Activated CD4-positive, CD25-positive, alpha-beta regulatory T cell treated with anti-CD3 and anti-CD28 coated beads, Interleukin-2, amount 50 U/mL, for 24 hours (primary cell): ENCODE measurements at regions not wholly inside any gene's neighbourhood (a gene's known extent, or its start where the extent isn't known, plus 50 kb on each side); places are given as distances from the start of the nearest gene placed in this dataset.

Experiments
- ATAC-seq, 2 donors: fragments of 150-1000 bp; cut with Tn5 transposase; one replicate each; pipeline ENCODE4 v1.10.0; 2021; ENCODE audit warnings: mild to moderate bottlenecking in 1 of 2, moderate library complexity in 1 of 2

DNA sequence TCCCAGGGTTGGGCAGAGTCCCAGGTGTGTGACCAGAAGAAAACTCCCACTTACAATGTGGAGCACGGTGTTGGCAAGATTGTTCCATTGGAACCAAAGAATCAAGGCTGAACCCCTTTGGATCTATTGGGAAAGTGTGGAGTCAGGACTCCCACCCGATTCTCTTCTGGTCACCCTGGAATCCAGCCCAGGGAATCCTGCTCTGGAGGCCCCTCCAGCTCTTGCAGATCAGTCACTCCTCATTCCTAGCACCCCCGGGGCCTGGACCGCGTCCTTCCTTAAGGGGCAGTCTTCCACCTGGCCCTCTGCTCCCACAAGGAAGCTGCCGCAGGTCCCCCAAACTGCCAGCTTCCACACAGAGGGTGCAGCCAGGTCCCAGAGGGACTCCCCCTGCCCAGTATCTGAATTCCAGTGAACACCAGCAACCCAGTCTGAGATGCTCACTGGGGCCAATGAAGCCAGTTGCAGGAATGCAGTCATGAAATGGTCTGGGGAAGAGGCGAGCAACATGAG is 170.1 kb downstream of the GADD45G start:
- ATAC-seq, result no peak

GRCh38 chr9:89775641-89776040 is 170.8 kb downstream of the GADD45G start:
- no peak for ATAC-seq

DNA sequence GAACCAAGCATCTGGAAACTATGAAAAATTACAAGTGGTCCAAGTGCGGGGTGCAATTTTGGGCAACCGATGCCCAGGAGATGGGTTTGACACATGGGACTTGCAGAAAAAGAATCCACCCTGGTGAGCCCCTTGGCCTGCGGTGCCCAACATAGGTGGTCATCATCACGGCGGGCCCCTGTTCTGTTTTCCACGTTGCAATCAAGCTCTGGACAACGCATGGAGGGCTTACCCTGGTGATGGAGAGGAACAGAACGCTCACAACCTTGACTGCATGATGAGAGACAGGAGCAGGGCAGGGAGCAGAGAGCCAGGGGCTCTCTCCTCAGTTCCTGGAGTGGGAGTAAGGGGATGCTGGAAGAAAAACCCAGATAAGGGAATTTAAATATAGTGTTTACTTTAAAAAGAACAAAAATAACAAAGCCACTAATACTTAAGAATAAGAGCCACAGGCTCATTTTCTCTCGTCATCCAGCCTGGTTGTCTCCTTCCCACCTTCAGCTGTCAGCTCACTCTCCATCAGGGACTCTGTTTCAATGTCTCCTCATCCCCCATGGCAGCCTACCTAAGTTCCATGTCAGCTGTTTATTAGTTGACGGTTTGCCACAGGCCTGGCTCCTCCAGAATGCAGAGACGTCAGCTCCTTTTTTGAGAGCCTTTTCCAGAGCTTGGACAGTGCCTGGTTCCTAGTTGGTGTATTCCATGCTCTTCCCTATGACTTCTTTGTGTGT is 172.1 kb downstream of the GADD45G start:
- ATAC-seq, result no peak

GRCh38 chr9:89777544-89777943 is 172.7 kb downstream of the GADD45G start:
- ATAC-seq, result no peak

GRCh38 chr9:89778100-89779090 is 173.6 kb downstream of the GADD45G start:
- no peak for ATAC-seq

GRCh38 chr9:89779405-89780203 is 174.8 kb downstream of the GADD45G start:
- ATAC-seq, result no peak

GRCh38 chr9:89780959-89781358 is 176.1 kb downstream of the GADD45G start:
- ATAC-seq, result no peak

- peak; percentile 53 to 58 for ATAC-seq
Observed at GRCh38 chr9:89781838-89782540, 177.2 kb downstream of the GADD45G start.

DNA sequence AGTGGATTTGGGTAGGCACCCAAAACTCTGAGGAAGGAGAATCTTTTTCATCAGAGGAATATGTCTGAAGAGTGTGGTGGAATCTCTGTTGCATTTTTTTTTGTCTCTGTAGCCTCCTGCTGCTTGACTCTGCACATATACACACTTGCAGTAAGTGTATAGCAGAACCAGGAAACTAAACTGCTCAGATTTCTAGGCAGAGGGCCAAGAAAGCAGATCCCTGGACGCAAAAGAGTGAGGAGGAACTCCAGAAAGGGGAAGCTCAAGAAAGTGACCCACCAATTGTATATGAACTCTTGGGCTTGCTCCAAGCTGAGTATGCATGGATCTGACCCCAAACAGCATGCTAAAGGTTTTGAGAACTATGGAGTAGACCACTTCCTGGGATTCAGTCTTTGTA is 181.8 kb downstream of the GADD45G start:
- ATAC-seq, result no peak

- no peak for ATAC-seq
Observed at GRCh38 chr9:89787595-89787994, 182.8 kb downstream of the GADD45G start.

GRCh38 chr9:89788434-89788833 is 183.6 kb downstream of the GADD45G start:
- ATAC-seq, result no peak

DNA sequence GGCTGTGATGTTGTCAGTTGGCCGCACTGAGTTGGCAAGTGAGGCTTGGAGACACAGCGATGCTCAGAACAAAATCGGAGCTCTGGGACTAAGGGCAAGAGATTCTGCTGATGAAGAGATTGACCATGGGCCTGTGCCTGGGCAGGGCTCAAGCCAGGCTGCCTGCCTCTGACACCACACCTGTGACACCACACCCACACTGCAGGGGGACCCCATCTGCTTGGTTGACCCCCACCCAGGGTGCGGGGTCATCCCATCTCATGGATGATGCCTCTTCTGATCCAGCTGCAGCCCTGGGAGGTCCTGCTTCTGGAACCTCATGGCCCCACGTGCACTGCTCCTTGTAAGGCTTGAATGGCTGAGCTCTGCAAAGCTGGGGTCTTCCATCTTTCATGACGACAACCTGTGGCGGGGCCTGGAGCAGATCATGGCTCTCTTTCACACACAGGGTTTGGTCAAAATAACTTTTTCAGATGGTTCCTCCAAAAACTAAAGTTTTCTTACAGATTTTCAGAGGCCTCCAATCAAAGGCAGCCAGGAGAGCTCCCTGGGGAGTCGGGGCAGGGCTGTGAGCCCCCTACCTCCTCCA is 185.2 kb downstream of the GADD45G start:
- no peak for ATAC-seq

DNA sequence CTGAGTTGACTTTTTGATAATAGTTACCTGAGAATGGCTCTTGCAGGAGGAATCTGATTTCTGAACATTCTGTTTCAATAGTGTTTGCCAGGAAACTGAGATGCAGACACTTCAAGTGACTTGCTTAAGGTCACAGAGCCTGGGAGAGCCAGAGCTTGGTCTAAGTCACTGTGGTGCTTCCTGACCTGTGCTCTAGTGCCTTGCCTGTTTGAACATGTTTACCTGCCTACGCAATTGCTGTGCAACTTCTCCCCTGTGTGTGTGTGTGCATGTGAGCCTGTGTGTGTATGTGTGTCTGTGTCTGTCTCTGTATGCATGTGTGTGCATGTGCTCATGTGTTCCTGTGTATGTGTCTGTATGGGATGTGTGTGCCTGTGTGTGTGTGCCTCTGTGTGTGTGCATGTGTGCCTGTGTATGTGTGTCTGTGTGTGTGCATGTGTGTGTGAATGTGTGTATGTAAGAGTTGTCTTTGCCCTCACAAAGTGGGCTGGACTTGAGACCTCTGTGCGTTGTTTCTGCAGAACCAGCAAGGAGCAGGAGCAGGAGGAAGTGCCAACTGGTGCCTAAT is 185.8 kb downstream of the GADD45G start:
- no peak for ATAC-seq

GRCh38 chr9:89791754-89792153 is 186.9 kb downstream of the GADD45G start:
- no peak for ATAC-seq

DNA sequence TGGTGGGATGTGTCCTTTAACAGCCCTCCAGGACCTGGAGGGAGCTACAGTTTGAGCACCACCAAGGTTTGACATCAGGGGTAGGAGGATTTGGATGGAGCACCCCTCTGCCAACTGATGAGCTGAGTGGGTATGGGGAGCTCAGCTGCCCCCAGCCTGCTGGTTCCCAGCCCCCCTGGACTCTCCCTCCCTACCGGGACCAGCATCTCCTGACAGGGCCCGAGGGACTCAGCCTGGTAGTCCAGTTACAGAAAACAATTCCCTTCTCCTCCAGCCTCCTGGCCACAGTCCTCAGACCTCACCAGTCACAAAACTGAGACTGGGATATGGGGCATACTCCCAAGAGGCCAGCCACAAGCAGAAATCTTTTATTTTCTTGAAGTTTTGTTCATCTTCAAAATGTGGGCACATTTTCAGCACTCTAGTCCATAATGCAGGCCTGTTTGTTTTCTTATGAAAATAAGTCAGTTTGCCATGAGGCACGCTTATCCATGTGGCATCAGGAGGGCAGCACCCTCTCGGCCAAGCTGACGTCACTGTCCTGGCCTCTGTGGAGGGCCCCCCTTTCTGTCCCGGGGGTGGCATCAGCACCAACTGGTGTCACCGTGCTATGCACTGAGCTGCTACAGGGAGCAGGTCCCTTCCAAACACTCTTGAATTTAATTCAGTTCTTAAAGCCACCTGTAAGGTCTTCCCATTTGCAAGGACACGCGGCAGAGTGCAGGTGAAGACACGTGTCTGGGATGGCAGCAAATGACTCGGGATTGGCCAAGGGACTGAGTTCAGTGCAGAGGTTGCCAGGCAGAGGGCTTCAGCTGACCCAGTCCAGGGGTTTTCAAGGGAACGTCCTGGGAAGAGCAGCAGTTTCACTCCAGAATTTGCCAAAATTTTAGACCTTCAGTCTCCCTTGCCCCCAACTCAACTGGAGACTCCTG is 187.6 kb downstream of the GADD45G start:
- no peak for ATAC-seq

- no peak for ATAC-seq
Observed at GRCh38 chr9:89793124-89793495, 188.3 kb downstream of the GADD45G start.

- ATAC-seq, result no peak
Observed at GRCh38 chr9:89793551-89793950, 188.7 kb downstream of the GADD45G start.

DNA sequence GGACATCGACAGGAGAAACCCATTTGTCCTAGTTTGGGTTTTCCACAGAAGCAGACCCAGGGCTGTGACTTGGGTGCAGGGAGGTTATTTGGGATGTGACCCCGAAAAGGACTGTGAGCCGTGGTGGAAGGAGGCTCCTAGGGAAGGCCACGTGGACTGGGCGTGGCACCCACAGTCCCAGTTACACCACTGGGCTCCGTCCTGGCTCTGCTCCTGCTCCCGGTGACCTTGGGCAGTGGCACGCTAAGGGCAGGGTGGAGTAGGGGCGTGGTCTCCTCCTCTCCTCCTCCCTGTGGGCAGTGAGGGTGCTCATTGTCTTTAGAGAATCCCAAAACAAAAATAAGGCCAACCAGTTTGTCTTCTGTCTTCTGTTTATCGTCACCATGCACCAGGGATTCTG is 190.1 kb downstream of the GADD45G start:
- ATAC-seq, result no peak

- no peak for ATAC-seq
Observed at GRCh38 chr9:89795538-89796195, 190.9 kb downstream of the GADD45G start.

DNA sequence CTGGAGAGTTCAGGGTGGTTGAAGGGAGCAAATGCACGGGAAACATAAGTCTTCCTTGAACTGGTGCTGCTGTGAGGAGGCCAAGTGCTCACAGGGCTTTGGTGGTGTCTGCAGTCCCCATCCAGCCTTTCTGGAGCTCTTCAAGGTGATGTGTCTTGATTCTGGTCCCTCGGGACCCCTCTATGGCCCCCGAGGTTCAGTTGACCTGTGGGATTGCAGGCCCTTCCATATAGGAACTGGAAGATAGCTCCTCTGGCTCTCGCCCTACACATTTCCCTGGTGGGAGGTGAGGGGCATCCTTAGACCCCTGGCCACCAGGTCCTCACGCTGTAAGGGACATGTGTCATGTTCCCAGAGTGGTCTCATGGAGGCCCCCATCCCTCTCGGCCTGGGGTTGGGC is 191.8 kb downstream of the GADD45G start:
- no peak for ATAC-seq
